ENCODE measurements at regions not wholly inside any gene's neighbourhood (a gene's known extent, or its start where the extent isn't known, plus 50 kb on each side); places are given as distances from the start of the nearest gene placed in this dataset.

DNA sequence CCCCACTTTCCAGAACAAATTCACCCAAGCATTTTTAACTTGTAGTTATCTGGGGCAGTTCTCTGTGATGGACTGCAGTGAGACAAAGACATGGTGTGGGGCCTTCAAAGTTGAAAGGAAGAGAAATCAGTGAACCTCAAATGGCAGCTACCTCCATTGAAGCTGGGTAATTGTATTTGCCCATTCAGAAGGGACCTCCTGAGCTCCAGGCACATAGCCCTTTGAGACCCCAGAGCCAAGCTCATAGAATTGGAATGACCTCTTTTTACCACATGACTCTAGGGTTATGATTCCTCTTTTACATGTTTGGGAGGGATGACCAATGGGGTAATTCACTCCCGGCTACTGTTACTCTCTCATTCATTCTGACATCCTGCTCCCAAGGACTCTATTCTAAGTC lies 368.4 kb upstream of the ITGA1 start:
- TF ChIP-seq, protein P1, sequence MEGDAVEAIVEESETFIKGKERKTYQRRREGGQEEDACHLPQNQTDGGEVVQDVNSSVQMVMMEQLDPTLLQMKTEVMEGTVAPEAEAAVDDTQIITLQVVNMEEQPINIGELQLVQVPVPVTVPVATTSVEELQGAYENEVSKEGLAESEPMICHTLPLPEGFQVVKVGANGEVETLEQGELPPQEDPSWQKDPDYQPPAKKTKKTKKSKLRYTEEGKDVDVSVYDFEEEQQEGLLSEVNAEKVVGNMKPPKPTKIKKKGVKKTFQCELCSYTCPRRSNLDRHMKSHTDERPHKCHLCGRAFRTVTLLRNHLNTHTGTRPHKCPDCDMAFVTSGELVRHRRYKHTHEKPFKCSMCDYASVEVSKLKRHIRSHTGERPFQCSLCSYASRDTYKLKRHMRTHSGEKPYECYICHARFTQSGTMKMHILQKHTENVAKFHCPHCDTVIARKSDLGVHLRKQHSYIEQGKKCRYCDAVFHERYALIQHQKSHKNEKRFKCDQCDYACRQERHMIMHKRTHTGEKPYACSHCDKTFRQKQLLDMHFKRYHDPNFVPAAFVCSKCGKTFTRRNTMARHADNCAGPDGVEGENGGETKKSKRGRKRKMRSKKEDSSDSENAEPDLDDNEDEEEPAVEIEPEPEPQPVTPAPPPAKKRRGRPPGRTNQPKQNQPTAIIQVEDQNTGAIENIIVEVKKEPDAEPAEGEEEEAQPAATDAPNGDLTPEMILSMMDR (conservative IDR thresholded peaks at IDR 0.05; ENCODE audit: low read depth, low read length) = no peak
- TF ChIP-seq EZH2 (IDR thresholded peaks at IDR 0.05; ENCODE audit: low read length, unreplicated experiment) = no peak
- no peak for TF ChIP-seq EZH2phosphoT487 (IDR thresholded peaks at IDR 0.05; ENCODE audit: borderline replicate concordance, low read length)

Data from PC-3 (cell line).